ENCODE measurements at regions not wholly inside any gene's neighbourhood (a gene's known extent, or its start where the extent isn't known, plus 50 kb on each side); places are given as distances from the start of the nearest gene placed in this dataset.

DNA sequence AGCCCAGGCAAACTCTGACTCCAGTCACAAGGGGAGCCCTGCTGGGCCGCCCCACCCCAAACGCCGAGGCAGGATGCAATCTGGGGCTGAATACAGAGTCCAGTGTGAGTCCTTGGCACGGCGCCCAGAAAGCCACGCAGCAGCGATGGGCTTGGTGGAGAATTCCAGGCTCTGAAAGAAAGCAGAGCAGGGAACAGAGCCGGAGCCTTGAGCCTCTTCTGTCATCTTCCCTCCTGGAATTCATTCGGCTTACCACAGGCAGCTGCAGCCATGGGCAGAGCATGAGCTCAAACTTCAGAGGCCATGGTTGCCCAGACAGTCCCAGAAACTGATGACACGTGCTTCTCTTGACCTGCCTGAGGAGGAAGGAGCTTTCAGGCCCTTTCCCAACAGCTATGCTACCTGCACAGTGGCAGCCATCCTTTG, 441.1 kb upstream of the JARID2 start:
- TF ChIP-seq POLR2AphosphoS5 (IDR thresholded peaks at IDR 0.05; ENCODE audit: low read depth) = no peak
- TF ChIP-seq, protein P1, sequence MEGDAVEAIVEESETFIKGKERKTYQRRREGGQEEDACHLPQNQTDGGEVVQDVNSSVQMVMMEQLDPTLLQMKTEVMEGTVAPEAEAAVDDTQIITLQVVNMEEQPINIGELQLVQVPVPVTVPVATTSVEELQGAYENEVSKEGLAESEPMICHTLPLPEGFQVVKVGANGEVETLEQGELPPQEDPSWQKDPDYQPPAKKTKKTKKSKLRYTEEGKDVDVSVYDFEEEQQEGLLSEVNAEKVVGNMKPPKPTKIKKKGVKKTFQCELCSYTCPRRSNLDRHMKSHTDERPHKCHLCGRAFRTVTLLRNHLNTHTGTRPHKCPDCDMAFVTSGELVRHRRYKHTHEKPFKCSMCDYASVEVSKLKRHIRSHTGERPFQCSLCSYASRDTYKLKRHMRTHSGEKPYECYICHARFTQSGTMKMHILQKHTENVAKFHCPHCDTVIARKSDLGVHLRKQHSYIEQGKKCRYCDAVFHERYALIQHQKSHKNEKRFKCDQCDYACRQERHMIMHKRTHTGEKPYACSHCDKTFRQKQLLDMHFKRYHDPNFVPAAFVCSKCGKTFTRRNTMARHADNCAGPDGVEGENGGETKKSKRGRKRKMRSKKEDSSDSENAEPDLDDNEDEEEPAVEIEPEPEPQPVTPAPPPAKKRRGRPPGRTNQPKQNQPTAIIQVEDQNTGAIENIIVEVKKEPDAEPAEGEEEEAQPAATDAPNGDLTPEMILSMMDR (IDR thresholded peaks at IDR 0.05; ENCODE audit: insufficient read depth, low read length) = no peak

Data from HL-60 (cell line).